Liver (tissue), 8 donors: ENCODE measurements at regions not wholly inside any gene's neighbourhood (a gene's known extent, or its start where the extent isn't known, plus 50 kb on each side); places are given as distances from the start of the nearest gene placed in this dataset.

ENCODE experiments used
- DNase-seq: peaks from one replicate; pipeline ENCODE4 v3.0.0-alpha.2; 2017; ENCODE audit warnings: low spot score
- H3K27ac ChIP-seq, 2 donors: one replicate each; pipeline ENCODE4 v1.7.0; 2013; ENCODE audit warnings: inconsistent platforms in 2 of 2, low read length in 2 of 2, control low read depth in 1 of 2, low read depth in 1 of 2, mild to moderate bottlenecking in 1 of 2
- H3K27me3 ChIP-seq, 4 donors: one replicate each; pipeline versions ENCODE4 v1.6.1 to v1.7.0; 2013; ENCODE audit warnings: low read length in 3 of 4, inconsistent platforms in 1 of 4, mild to moderate bottlenecking in 1 of 4, moderate library complexity in 1 of 4; ENCODE audit not compliant: control insufficient read depth in 4 of 4, insufficient read depth in 4 of 4
- H3K36me3 ChIP-seq, 4 donors: one replicate each; pipeline versions ENCODE4 v1.6.1 to v1.7.0; 2013; ENCODE audit warnings: low read length in 3 of 4, mild to moderate bottlenecking in 3 of 4, low read depth in 1 of 4, moderate library complexity in 1 of 4; ENCODE audit not compliant: control insufficient read depth in 4 of 4, insufficient read depth in 3 of 4
- H3K4me1 ChIP-seq, 4 donors: one replicate each; pipeline versions ENCODE4 v1.6.1 to v1.7.0; 2013; ENCODE audit warnings: low read length in 3 of 4, mild to moderate bottlenecking in 3 of 4, moderate library complexity in 1 of 4; ENCODE audit not compliant: control insufficient read depth in 4 of 4, insufficient read depth in 4 of 4
- H3K4me3 ChIP-seq, 3 donors: one replicate each; pipeline versions ENCODE4 v1.6.1 to v1.7.0; 2013; ENCODE audit warnings: low read length in 3 of 3, control low read depth in 1 of 3, low read depth in 1 of 3, mild to moderate bottlenecking in 1 of 3
- H3K9ac ChIP-seq, 2 donors: one replicate each; pipeline ENCODE4 v1.7.0; 2013; ENCODE audit warnings: low read length in 2 of 2, mild to moderate bottlenecking in 2 of 2, moderate library complexity in 2 of 2, control low read depth in 1 of 2, low read depth in 1 of 2
- H3K9me3 ChIP-seq, 4 donors: one replicate each; pipeline versions ENCODE4 v1.6.1 to v1.7.0; 2013; ENCODE audit warnings: low read length in 3 of 4; ENCODE audit not compliant: control insufficient read depth in 4 of 4
- ATF3 ChIP-seq: IDR thresholded peaks from 2 replicates; pipeline ENCODE4 v1.6.1; 2016; ENCODE audit warnings: antibody characterized with exemption
- EGR1 ChIP-seq, 2 donors: IDR thresholded peaks; 2 replicates each; pipeline ENCODE4 v1.6.1; 2016 to 2018; ENCODE audit warnings: antibody characterized with exemption in 2 of 2, low read depth in 2 of 2
- FOXA1 ChIP-seq: IDR thresholded peaks from 2 replicates; pipeline ENCODE4 v1.6.1; 2016; ENCODE audit warnings: antibody characterized with exemption
- FOXA2 ChIP-seq: IDR thresholded peaks from 2 replicates; pipeline ENCODE4 v1.6.1; 2016; ENCODE audit warnings: antibody characterized with exemption
- GABPA ChIP-seq, 2 donors: IDR thresholded peaks in 1 of 2; conservative IDR thresholded peaks in 1 of 2; 2 replicates each; pipeline ENCODE4 v1.6.1; 2016; ENCODE audit warnings: antibody characterized with exemption in 2 of 2, mild to moderate bottlenecking in 1 of 2, moderate library complexity in 1 of 2
- HNF4A ChIP-seq, 2 donors: conservative IDR thresholded peaks; 2 replicates each; pipeline ENCODE4 v1.6.1; 2016; ENCODE audit warnings: antibody characterized with exemption in 2 of 2, mild to moderate bottlenecking in 2 of 2
- HNF4G ChIP-seq: IDR thresholded peaks from 2 replicates; pipeline ENCODE4 v1.6.1; 2016; ENCODE audit warnings: antibody characterized with exemption
- JUND ChIP-seq, 2 donors: IDR thresholded peaks; 2 replicates each; pipeline ENCODE4 v1.6.1; 2016; ENCODE audit warnings: antibody characterized with exemption in 2 of 2
- MAX ChIP-seq: IDR thresholded peaks from 2 replicates; pipeline ENCODE4 v1.6.1; 2016; ENCODE audit warnings: antibody characterized with exemption
- NR2F2 ChIP-seq: IDR thresholded peaks from 2 replicates; pipeline ENCODE4 v1.6.1; 2016; ENCODE audit warnings: antibody characterized with exemption
- RAD21 ChIP-seq, 2 donors: IDR thresholded peaks; 2 replicates each; pipeline ENCODE4 v1.6.1; 2016; ENCODE audit warnings: antibody characterized with exemption in 2 of 2, mild to moderate bottlenecking in 2 of 2
- RXRA ChIP-seq, 2 donors: IDR thresholded peaks; 2 replicates each; pipeline ENCODE4 v1.6.1; 2017 to 2018; ENCODE audit warnings: antibody characterized with exemption in 2 of 2, mild to moderate bottlenecking in 1 of 2
- SP1 ChIP-seq: IDR thresholded peaks from 2 replicates; pipeline ENCODE4 v1.6.1; 2018; ENCODE audit warnings: antibody characterized with exemption, mild to moderate bottlenecking
- TAF1 ChIP-seq: conservative IDR thresholded peaks from 2 replicates; pipeline ENCODE4 v1.6.1; 2016; ENCODE audit warnings: antibody characterized with exemption, mild to moderate bottlenecking
- YY1 ChIP-seq: IDR thresholded peaks from 2 replicates; pipeline ENCODE4 v1.6.1; 2016; ENCODE audit warnings: antibody characterized with exemption, mild to moderate bottlenecking
- WGBS: extraction: QIAGEN DNeasy Blood & Tissue Kit; methylation state at CpG from one replicate; pipeline ENCODE4 v1.1.7; 2013; 5-methylcytosine and 5-hydroxymethylcytosine counted together
- TF ChIP-seq, protein P1 (sequence below): IDR thresholded peaks from 2 replicates; pipeline ENCODE4 v1.6.1; 2016; ENCODE audit warnings: antibody characterized with exemption, mild to moderate bottlenecking
- TF ChIP-seq, protein P2 (sequence below): IDR thresholded peaks from 2 replicates; pipeline ENCODE4 v1.6.1; 2016; ENCODE audit warnings: antibody characterized with exemption
- TF ChIP-seq, protein P3 (sequence below): fragments of 150-350 bp; IDR thresholded peaks from 2 replicates; pipeline ENCODE4 v1.5.1; 2017; ENCODE audit warnings: improper control_type of control experiment, low read depth, low read length; ENCODE audit not compliant: missing input control
- donor health status: healthy.
- donor health status: healthy.
- donor health status: healthy.
- donor health status: healthy.
- donor health status: healthy.

DNA sequence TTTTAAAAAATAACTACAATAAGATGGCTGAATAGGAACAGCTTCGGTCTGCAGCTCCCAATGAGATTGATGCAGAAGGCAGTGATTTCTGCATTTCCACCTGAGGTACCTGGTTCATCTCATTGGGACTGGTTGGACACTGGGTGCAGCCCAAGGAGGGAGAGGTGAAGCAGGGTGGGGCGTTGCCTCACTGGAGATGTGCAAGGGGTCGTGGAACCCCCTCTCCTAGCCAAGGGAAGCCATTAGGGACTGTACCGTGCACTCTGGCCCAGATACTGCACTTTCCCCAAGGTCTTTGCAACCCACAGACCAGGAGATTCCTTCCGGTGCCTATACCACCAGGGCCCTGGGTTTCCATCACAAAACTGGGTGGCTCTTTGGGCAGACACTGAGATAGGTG is 640.1 kb downstream of the IQCM start:
- H3K27me3 ChIP-seq, result peaks cover 0 to 2% (median 0%) of the 10 kb centered on the region in 4 donors
- no peaks in the 10 kb centered on the region for H3K36me3 ChIP-seq
- H3K4me3 ChIP-seq, result no peak overlapping the region
- H3K4me1 ChIP-seq, result no peaks in the 10 kb centered on the region
- no peak for TF ChIP-seq HNF4A (conservative IDR thresholded peaks at IDR 0.05)
- no peak for TF ChIP-seq TAF1
- TF ChIP-seq, protein P1, sequence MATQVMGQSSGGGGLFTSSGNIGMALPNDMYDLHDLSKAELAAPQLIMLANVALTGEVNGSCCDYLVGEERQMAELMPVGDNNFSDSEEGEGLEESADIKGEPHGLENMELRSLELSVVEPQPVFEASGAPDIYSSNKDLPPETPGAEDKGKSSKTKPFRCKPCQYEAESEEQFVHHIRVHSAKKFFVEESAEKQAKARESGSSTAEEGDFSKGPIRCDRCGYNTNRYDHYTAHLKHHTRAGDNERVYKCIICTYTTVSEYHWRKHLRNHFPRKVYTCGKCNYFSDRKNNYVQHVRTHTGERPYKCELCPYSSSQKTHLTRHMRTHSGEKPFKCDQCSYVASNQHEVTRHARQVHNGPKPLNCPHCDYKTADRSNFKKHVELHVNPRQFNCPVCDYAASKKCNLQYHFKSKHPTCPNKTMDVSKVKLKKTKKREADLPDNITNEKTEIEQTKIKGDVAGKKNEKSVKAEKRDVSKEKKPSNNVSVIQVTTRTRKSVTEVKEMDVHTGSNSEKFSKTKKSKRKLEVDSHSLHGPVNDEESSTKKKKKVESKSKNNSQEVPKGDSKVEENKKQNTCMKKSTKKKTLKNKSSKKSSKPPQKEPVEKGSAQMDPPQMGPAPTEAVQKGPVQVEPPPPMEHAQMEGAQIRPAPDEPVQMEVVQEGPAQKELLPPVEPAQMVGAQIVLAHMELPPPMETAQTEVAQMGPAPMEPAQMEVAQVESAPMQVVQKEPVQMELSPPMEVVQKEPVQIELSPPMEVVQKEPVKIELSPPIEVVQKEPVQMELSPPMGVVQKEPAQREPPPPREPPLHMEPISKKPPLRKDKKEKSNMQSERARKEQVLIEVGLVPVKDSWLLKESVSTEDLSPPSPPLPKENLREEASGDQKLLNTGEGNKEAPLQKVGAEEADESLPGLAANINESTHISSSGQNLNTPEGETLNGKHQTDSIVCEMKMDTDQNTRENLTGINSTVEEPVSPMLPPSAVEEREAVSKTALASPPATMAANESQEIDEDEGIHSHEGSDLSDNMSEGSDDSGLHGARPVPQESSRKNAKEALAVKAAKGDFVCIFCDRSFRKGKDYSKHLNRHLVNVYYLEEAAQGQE, result no peak
- no peak for TF ChIP-seq JUND (IDR thresholded peaks at IDR 0.05)
- no peak for TF ChIP-seq RAD21 (IDR thresholded peaks at IDR 0.05)
- TF ChIP-seq HNF4G, result no peak
- TF ChIP-seq FOXA1, result no peak
- TF ChIP-seq GABPA (IDR thresholded peaks at IDR 0.05 in 1 of 2, conservative IDR thresholded peaks at IDR 0.05 in 1 of 2), result no peak
- TF ChIP-seq SP1, result no peak
- TF ChIP-seq, protein P2, sequence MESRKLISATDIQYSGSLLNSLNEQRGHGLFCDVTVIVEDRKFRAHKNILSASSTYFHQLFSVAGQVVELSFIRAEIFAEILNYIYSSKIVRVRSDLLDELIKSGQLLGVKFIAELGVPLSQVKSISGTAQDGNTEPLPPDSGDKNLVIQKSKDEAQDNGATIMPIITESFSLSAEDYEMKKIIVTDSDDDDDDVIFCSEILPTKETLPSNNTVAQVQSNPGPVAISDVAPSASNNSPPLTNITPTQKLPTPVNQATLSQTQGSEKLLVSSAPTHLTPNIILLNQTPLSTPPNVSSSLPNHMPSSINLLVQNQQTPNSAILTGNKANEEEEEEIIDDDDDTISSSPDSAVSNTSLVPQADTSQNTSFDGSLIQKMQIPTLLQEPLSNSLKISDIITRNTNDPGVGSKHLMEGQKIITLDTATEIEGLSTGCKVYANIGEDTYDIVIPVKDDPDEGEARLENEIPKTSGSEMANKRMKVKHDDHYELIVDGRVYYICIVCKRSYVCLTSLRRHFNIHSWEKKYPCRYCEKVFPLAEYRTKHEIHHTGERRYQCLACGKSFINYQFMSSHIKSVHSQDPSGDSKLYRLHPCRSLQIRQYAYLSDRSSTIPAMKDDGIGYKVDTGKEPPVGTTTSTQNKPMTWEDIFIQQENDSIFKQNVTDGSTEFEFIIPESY, result no peak
- TF ChIP-seq EGR1 (IDR thresholded peaks at IDR 0.05; ENCODE audit: low read depth in 2 of 2), result no peak
- TF ChIP-seq FOXA2, result no peak
- TF ChIP-seq, protein P3, sequence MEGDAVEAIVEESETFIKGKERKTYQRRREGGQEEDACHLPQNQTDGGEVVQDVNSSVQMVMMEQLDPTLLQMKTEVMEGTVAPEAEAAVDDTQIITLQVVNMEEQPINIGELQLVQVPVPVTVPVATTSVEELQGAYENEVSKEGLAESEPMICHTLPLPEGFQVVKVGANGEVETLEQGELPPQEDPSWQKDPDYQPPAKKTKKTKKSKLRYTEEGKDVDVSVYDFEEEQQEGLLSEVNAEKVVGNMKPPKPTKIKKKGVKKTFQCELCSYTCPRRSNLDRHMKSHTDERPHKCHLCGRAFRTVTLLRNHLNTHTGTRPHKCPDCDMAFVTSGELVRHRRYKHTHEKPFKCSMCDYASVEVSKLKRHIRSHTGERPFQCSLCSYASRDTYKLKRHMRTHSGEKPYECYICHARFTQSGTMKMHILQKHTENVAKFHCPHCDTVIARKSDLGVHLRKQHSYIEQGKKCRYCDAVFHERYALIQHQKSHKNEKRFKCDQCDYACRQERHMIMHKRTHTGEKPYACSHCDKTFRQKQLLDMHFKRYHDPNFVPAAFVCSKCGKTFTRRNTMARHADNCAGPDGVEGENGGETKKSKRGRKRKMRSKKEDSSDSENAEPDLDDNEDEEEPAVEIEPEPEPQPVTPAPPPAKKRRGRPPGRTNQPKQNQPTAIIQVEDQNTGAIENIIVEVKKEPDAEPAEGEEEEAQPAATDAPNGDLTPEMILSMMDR, result no peak
- no peak for TF ChIP-seq NR2F2
- no peak for TF ChIP-seq ATF3
- TF ChIP-seq RXRA (IDR thresholded peaks at IDR 0.05), result no peak
- TF ChIP-seq MAX, result no peak
- no peak for TF ChIP-seq YY1
- WGBS, result 62% methylated on average over 5 of the region's 5 CpGs
- no peak overlapping the region for H3K27ac ChIP-seq
- no peak for DNase-seq
- no peaks in the 10 kb centered on the region for H3K9me3 ChIP-seq
- H3K9ac ChIP-seq, result no peak overlapping the region
